IMR-90 (cell line): ENCODE measurements at regions not wholly inside any gene's neighbourhood (a gene's known extent, or its start where the extent isn't known, plus 50 kb on each side); places are given as distances from the start of the nearest gene placed in this dataset.

ENCODE experiments used
- ATAC-seq: fragments of 200-7000 bp; cut with Tn5 transposase; 2 replicates; pipeline ENCODE4 v1.9.1; 2020; ENCODE audit warnings: low read depth, mild to moderate bottlenecking, moderate library complexity
- BruUV-seq: library from RNA; stranded (reverse); fragments of 400-500 nt; replicated peaks from 2 replicates; lab custom pipeline; 2021; lab: Mats Ljungman, UMichigan
- CTCF ChIA-PET: fragments of 300-600 bp; formaldehyde crosslinking; extraction: SDS; loops from one replicate; lab custom pipeline; 2021; ENCODE audit warnings: antibody characterized with exemption; lab: Yijun Ruan, JAX
- POLR2A ChIA-PET: fragments of 300-600 bp; sonication (Branson Sonifier 250); formaldehyde crosslinking; loops from one replicate; lab custom pipeline; 2022; ENCODE audit warnings: antibody characterized with exemption; ENCODE audit not compliant: unreplicated experiment; lab: Charles Lee
- DNase-seq: peaks from one replicate; pipeline ENCODE4 v3.0.0; 2013
- H2AFZ ChIP-seq: replicated peaks from 2 replicates; pipeline ENCODE3; 2013; ENCODE audit warnings: low read length, mild to moderate bottlenecking; ENCODE audit not compliant: poor library complexity
- H2AK5ac ChIP-seq: 2 replicates; pipeline ENCODE4 v1.6.1; 2013; ENCODE audit warnings: low read depth, low read length, inconsistent platforms
- H2AK9ac ChIP-seq: replicated peaks from 2 replicates; pipeline ENCODE3; 2013; ENCODE audit warnings: mild to moderate bottlenecking, low read depth, low read length, moderate library complexity; ENCODE audit not compliant: poor library complexity
- H2BK120ac ChIP-seq: 2 replicates; pipeline ENCODE4 v1.6.1; 2013; ENCODE audit warnings: low read depth, low read length, inconsistent platforms
- H2BK15ac ChIP-seq: 3 replicates; pipeline ENCODE4 v1.6.1; 2013; ENCODE audit warnings: low read depth, low read length, inconsistent platforms
- H2BK20ac ChIP-seq: 2 replicates; pipeline ENCODE4 v1.6.1; 2013; ENCODE audit warnings: low read depth, mild to moderate bottlenecking, inconsistent platforms, low read length, moderate library complexity
- H2BK5ac ChIP-seq: 2 replicates; pipeline ENCODE4 v1.6.1; 2013; ENCODE audit warnings: mild to moderate bottlenecking, low read depth, low read length, inconsistent platforms; ENCODE audit not compliant: poor library complexity, severe bottlenecking
- H3K14ac ChIP-seq: replicated peaks from 2 replicates; pipeline ENCODE4 v1.6.1; 2013; ENCODE audit warnings: low read depth, low read length, inconsistent platforms
- H3K18ac ChIP-seq: 2 replicates; pipeline ENCODE4 v1.6.1; 2013; ENCODE audit warnings: low read depth, low read length, control low read depth
- H3K23ac ChIP-seq: 2 replicates; pipeline ENCODE4 v1.6.1; 2013; ENCODE audit warnings: low read depth, low read length, inconsistent platforms
- H3K27ac ChIP-seq: 2 replicates; pipeline ENCODE4 v1.5.1; 2013; ENCODE audit warnings: mild to moderate bottlenecking, control low read depth, low read length; ENCODE audit not compliant: insufficient read depth
- H3K27me3 ChIP-seq: 2 replicates; pipeline ENCODE4 v1.6.1; 2013; ENCODE audit warnings: low read length; ENCODE audit not compliant: control insufficient read depth, insufficient read depth
- H3K36me3 ChIP-seq: 2 replicates; pipeline ENCODE4 v1.6.1; 2013; ENCODE audit warnings: low read length, mixed read lengths; ENCODE audit not compliant: control insufficient read depth, insufficient read depth
- H3K4ac ChIP-seq: 2 replicates; pipeline ENCODE4 v1.6.1; 2013; ENCODE audit warnings: low read depth, low read length, inconsistent platforms
- H3K4me1 ChIP-seq: 2 replicates; pipeline ENCODE4 v1.6.1; 2013; ENCODE audit warnings: low read length, mixed read lengths; ENCODE audit not compliant: control insufficient read depth, insufficient read depth
- H3K4me2 ChIP-seq: 2 replicates; pipeline ENCODE4 v1.6.1; 2013; ENCODE audit warnings: low read depth, mild to moderate bottlenecking, control low read depth, low read length, moderate library complexity
- H3K4me3 ChIP-seq: 2 replicates; pipeline ENCODE4 v1.5.1; 2013; ENCODE audit warnings: low read depth, mild to moderate bottlenecking, control low read depth, low read length, moderate library complexity; ENCODE audit not compliant: insufficient read depth
- H3K56ac ChIP-seq: 2 replicates; pipeline ENCODE4 v1.6.1; 2013; ENCODE audit warnings: low read length, inconsistent platforms; ENCODE audit not compliant: insufficient read depth; ENCODE audit errors: extremely low read depth
- H3K79me1 ChIP-seq, 2 experiments: 2 replicates each; pipeline ENCODE4 v1.6.1; 2013; ENCODE audit warnings: low read length in 2 of 2, inconsistent platforms in 1 of 2, low read depth in 1 of 2
- H3K9ac ChIP-seq: 2 replicates; pipeline ENCODE4 v1.6.1; 2013; ENCODE audit warnings: low read depth, low read length, control low read depth
- H3K9me1 ChIP-seq: 2 replicates; pipeline ENCODE4 v1.6.1; 2013; ENCODE audit warnings: low read length, inconsistent platforms; ENCODE audit not compliant: insufficient read depth
- H3K9me3 ChIP-seq: 2 replicates; pipeline ENCODE4 v1.6.1; 2013; ENCODE audit warnings: low read length; ENCODE audit not compliant: control insufficient read depth, insufficient read depth
- H4K20me1 ChIP-seq: 2 replicates; pipeline ENCODE4 v1.6.1; 2013; ENCODE audit warnings: low read length, inconsistent platforms; ENCODE audit not compliant: insufficient read depth
- H4K5ac ChIP-seq: 2 replicates; pipeline ENCODE4 v1.6.1; 2013; ENCODE audit warnings: mild to moderate bottlenecking, low read depth, low read length, control low read depth
- H4K8ac ChIP-seq, 2 experiments: 2 replicates each; pipeline ENCODE4 v1.6.1; 2013; ENCODE audit warnings: low read depth in 2 of 2, low read length in 2 of 2, control low read depth in 1 of 2, inconsistent platforms in 1 of 2
- H4K91ac ChIP-seq: 2 replicates; pipeline ENCODE4 v1.6.1; 2013; ENCODE audit warnings: low read depth, low read length, inconsistent platforms; ENCODE audit not compliant: insufficient read depth
- BHLHE40 ChIP-seq: fragments of 150-350 bp; IDR thresholded peaks from 2 replicates; pipeline ENCODE4 v1.6.1; 2016; ENCODE audit warnings: mild to moderate bottlenecking, low read depth, low read length
- CEBPB ChIP-seq: IDR thresholded peaks from 2 replicates; pipeline ENCODE4 v1.6.1; 2012; ENCODE audit warnings: low read depth, low read length, improper control_type of control experiment
- CHD1 ChIP-seq: IDR thresholded peaks from 2 replicates; pipeline ENCODE4 v1.6.1; 2012; ENCODE audit warnings: low read depth, low read length, improper control_type of control experiment
- CTCF ChIP-seq: conservative IDR thresholded peaks from 2 replicates; pipeline ENCODE4 v1.5.1; 2012; ENCODE audit warnings: mild to moderate bottlenecking, low read depth, low read length, improper control_type of control experiment
- FOS ChIP-seq: fragments of 150-350 bp; IDR thresholded peaks from 2 replicates; pipeline ENCODE4 v1.6.1; 2016; ENCODE audit warnings: low read depth, low read length
- MAZ ChIP-seq: IDR thresholded peaks from 2 replicates; pipeline ENCODE4 v1.6.1; 2012; ENCODE audit warnings: low read depth, mild to moderate bottlenecking, low read length, improper control_type of control experiment, moderate library complexity, borderline replicate concordance
- MXI1 ChIP-seq: IDR thresholded peaks from 2 replicates; pipeline ENCODE4 v1.6.1; 2012; ENCODE audit warnings: low read depth, mild to moderate bottlenecking, low read length, moderate library complexity, borderline replicate concordance
- NFE2L2 ChIP-seq: fragments of 150-350 bp; IDR thresholded peaks from 2 replicates; pipeline ENCODE4 v1.6.1; 2016; ENCODE audit warnings: low read depth, mild to moderate bottlenecking, low read length
- POLR2A ChIP-seq: IDR thresholded peaks from 2 replicates; pipeline ENCODE4 v1.6.1; 2012; ENCODE audit warnings: mild to moderate bottlenecking, low read depth, low read length
- RCOR1 ChIP-seq: IDR thresholded peaks from 2 replicates; pipeline ENCODE4 v1.6.1; 2012; ENCODE audit warnings: mild to moderate bottlenecking, low read length, improper control_type of control experiment; ENCODE audit not compliant: insufficient replicate concordance
- SMC3 ChIP-seq: fragments of 150-350 bp; IDR thresholded peaks from 2 replicates; pipeline ENCODE4 v1.6.1; 2016; ENCODE audit warnings: low read depth, mild to moderate bottlenecking, antibody characterized with exemption, low read length, moderate library complexity
- USF2 ChIP-seq: fragments of 150-350 bp; IDR thresholded peaks from 2 replicates; pipeline ENCODE4 v1.6.1; 2017; ENCODE audit warnings: mild to moderate bottlenecking, antibody characterized with exemption, low read length, low read depth
- WGBS, 2 experiments: methylation state at CpG; one replicate each; pipeline versions ENCODE4 v1.1.5 to v1.1.7; 2013; ENCODE audit warnings: missing lambda C conversion rate in 2 of 2; ENCODE audit not compliant: insufficient read length in 1 of 2; ENCODE audit errors: extremely low coverage in 2 of 2; 5-methylcytosine and 5-hydroxymethylcytosine counted together
- dilution Hi-C: fragments of 300-500 bp; cut with HindIII; formaldehyde crosslinking; loops from one replicate; pipeline ENCODE4 v1.14.3; 2018; ENCODE audit warnings: low sequenced_read_pairs; ENCODE audit not compliant: unreplicated experiment
- in situ Hi-C: fragments of 300-500 bp; cut with MboI; formaldehyde crosslinking; loops from 3 replicates; pipeline ENCODE4 v1.14.3; 2019; ENCODE audit warnings: low sequenced_read_pairs, inconsistent platforms, mixed read lengths
- intact Hi-C: fragments of 100-400 bp; cut with micrococcal nuclease; formaldehyde crosslinking; loops from 2 replicates; pipeline ENCODE4 v1.10.0; 2022
- TF ChIP-seq, protein P1 (sequence below): fragments of 150-350 bp; IDR thresholded peaks from 2 replicates; pipeline ENCODE4 v1.6.1; 2016; ENCODE audit warnings: low read depth, mild to moderate bottlenecking, low read length, moderate library complexity, borderline replicate concordance

GRCh38 chr10:129322933-129323820, 143.9 kb upstream of the MGMT start:
- DNase-seq (no peak), ATAC-seq (peak; percentile 18)
- dilution Hi-C loops (no loop called here), intact Hi-C loops (loop anchor here (5.0 to 10.0 kb wide), 3 partner anchors 226 to 632 kb away; no protein-coding TSS in a partner anchor), in situ Hi-C loops (no loop called here)
- Histone ChIP-seq H3K9me1 (no peaks in the 10 kb centered on the region; the same call in 1 of the 2 replicates), H3K23ac (peak overlapping the region; percentile 82; the same call in 1 of the 2 replicates), H3K36me3 (no peaks in the 10 kb centered on the region), H3K4me3 (peak overlapping the region; percentile 32; the same call in 1 of the 2 replicates), H2BK5ac (peak overlapping the region; percentile 86), H2AK9ac (no peak overlapping the region), H3K4me1 (peaks cover 15% of the 10 kb centered on the region), H4K91ac (peak overlapping the region; percentile 89), H2BK120ac (peak overlapping the region; percentile 84), H4K5ac (peak overlapping the region; percentile 99), H3K14ac (peak overlapping the region; percentile 39; the same call in 1 of the 2 replicates), H3K79me1 (no peaks in the 10 kb centered on the region), H2BK20ac (peak overlapping the region; percentile 76), H3K9ac (peak overlapping the region; percentile 97), H4K8ac (peak overlapping the region; percentile 70 to 98), H3K9me3 (0 out of 2 replicates have a peak, but pooled peaks cover 1% of the 10 kb centered on the region), H3K27me3 (no peaks in the 10 kb centered on the region), H3K27ac (peak overlapping the region; percentile 100), H2BK15ac (peak overlapping the region; percentile 92; the same call in 2 of the 3 replicates), H2AFZ (no peak overlapping the region), H3K4me2 (peak overlapping the region; percentile 95), H4K20me1 (no peaks in the 10 kb centered on the region), H3K56ac (peak overlapping the region; percentile 86), H3K4ac (peak overlapping the region; percentile 70; the same call in 1 of the 2 replicates), H2AK5ac (peak overlapping the region; percentile 43), H3K18ac (peak overlapping the region; percentile 100)
- CTCF ChIA-PET: interaction anchor here (0.7 kb wide), 1 partner anchor 121 kb away, joined by 3 read pairs; no protein-coding TSS in a partner anchor
- WGBS, 2 experiments: 20% methylated on average over 1 of the region's 13 CpGs; no CpG with 5 or more reads in 1 of the 2 experiments
- TSS peak; percentile 74 for BruUV-seq
- POLR2A ChIA-PET: no interaction called here
- TF ChIP-seq POLR2A (no peak), MAZ (no peak), SMC3 (no peak), NFE2L2 (no peak), USF2 (no peak), CEBPB (no peak), CTCF (no peak), RCOR1 (no peak), MXI1 (no peak), FOS (no peak), CHD1 (no peak), BHLHE40 (no peak)
- TF ChIP-seq, protein P1, sequence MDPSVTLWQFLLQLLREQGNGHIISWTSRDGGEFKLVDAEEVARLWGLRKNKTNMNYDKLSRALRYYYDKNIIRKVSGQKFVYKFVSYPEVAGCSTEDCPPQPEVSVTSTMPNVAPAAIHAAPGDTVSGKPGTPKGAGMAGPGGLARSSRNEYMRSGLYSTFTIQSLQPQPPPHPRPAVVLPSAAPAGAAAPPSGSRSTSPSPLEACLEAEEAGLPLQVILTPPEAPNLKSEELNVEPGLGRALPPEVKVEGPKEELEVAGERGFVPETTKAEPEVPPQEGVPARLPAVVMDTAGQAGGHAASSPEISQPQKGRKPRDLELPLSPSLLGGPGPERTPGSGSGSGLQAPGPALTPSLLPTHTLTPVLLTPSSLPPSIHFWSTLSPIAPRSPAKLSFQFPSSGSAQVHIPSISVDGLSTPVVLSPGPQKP: no peak
